IMR-90 (cell line): ENCODE measurements at regions not wholly inside any gene's neighbourhood (a gene's known extent, or its start where the extent isn't known, plus 50 kb on each side); places are given as distances from the start of the nearest gene placed in this dataset.

Experiments used
- ATAC-seq: fragments of 200-7000 bp; cut with Tn5 transposase; 2 replicates; pipeline ENCODE4 v1.9.1; 2020; ENCODE audit warnings: low read depth, mild to moderate bottlenecking, moderate library complexity
- BruUV-seq: library from RNA; stranded (reverse); fragments of 400-500 nt; replicated peaks from 2 replicates; lab custom pipeline; 2021; lab: Mats Ljungman, UMichigan
- CTCF ChIA-PET: fragments of 300-600 bp; formaldehyde crosslinking; extraction: SDS; loops from one replicate; lab custom pipeline; 2021; ENCODE audit warnings: antibody characterized with exemption; lab: Yijun Ruan, JAX
- POLR2A ChIA-PET: fragments of 300-600 bp; sonication (Branson Sonifier 250); formaldehyde crosslinking; loops from one replicate; lab custom pipeline; 2022; ENCODE audit warnings: antibody characterized with exemption; ENCODE audit not compliant: unreplicated experiment; lab: Charles Lee
- DNase-seq: peaks from one replicate; pipeline ENCODE4 v3.0.0; 2013
- H2AFZ ChIP-seq: replicated peaks from 2 replicates; pipeline ENCODE3; 2013; ENCODE audit warnings: low read length, mild to moderate bottlenecking; ENCODE audit not compliant: poor library complexity
- H2AK5ac ChIP-seq: 2 replicates; pipeline ENCODE4 v1.6.1; 2013; ENCODE audit warnings: low read depth, low read length, inconsistent platforms
- H2AK9ac ChIP-seq: replicated peaks from 2 replicates; pipeline ENCODE3; 2013; ENCODE audit warnings: mild to moderate bottlenecking, low read depth, low read length, moderate library complexity; ENCODE audit not compliant: poor library complexity
- H2BK120ac ChIP-seq: 2 replicates; pipeline ENCODE4 v1.6.1; 2013; ENCODE audit warnings: low read depth, low read length, inconsistent platforms
- H2BK15ac ChIP-seq: 3 replicates; pipeline ENCODE4 v1.6.1; 2013; ENCODE audit warnings: low read depth, low read length, inconsistent platforms
- H2BK20ac ChIP-seq: 2 replicates; pipeline ENCODE4 v1.6.1; 2013; ENCODE audit warnings: low read depth, mild to moderate bottlenecking, inconsistent platforms, low read length, moderate library complexity
- H2BK5ac ChIP-seq: 2 replicates; pipeline ENCODE4 v1.6.1; 2013; ENCODE audit warnings: mild to moderate bottlenecking, low read depth, low read length, inconsistent platforms; ENCODE audit not compliant: poor library complexity, severe bottlenecking
- H3K14ac ChIP-seq: replicated peaks from 2 replicates; pipeline ENCODE4 v1.6.1; 2013; ENCODE audit warnings: low read depth, low read length, inconsistent platforms
- H3K18ac ChIP-seq: 2 replicates; pipeline ENCODE4 v1.6.1; 2013; ENCODE audit warnings: low read depth, low read length, control low read depth
- H3K23ac ChIP-seq: 2 replicates; pipeline ENCODE4 v1.6.1; 2013; ENCODE audit warnings: low read depth, low read length, inconsistent platforms
- H3K27ac ChIP-seq: 2 replicates; pipeline ENCODE4 v1.5.1; 2013; ENCODE audit warnings: mild to moderate bottlenecking, control low read depth, low read length; ENCODE audit not compliant: insufficient read depth
- H3K27me3 ChIP-seq: 2 replicates; pipeline ENCODE4 v1.6.1; 2013; ENCODE audit warnings: low read length; ENCODE audit not compliant: control insufficient read depth, insufficient read depth
- H3K36me3 ChIP-seq: 2 replicates; pipeline ENCODE4 v1.6.1; 2013; ENCODE audit warnings: low read length, mixed read lengths; ENCODE audit not compliant: control insufficient read depth, insufficient read depth
- H3K4ac ChIP-seq: 2 replicates; pipeline ENCODE4 v1.6.1; 2013; ENCODE audit warnings: low read depth, low read length, inconsistent platforms
- H3K4me1 ChIP-seq: 2 replicates; pipeline ENCODE4 v1.6.1; 2013; ENCODE audit warnings: low read length, mixed read lengths; ENCODE audit not compliant: control insufficient read depth, insufficient read depth
- H3K4me2 ChIP-seq: 2 replicates; pipeline ENCODE4 v1.6.1; 2013; ENCODE audit warnings: low read depth, mild to moderate bottlenecking, control low read depth, low read length, moderate library complexity
- H3K4me3 ChIP-seq: 2 replicates; pipeline ENCODE4 v1.5.1; 2013; ENCODE audit warnings: low read depth, mild to moderate bottlenecking, control low read depth, low read length, moderate library complexity; ENCODE audit not compliant: insufficient read depth
- H3K56ac ChIP-seq: 2 replicates; pipeline ENCODE4 v1.6.1; 2013; ENCODE audit warnings: low read length, inconsistent platforms; ENCODE audit not compliant: insufficient read depth; ENCODE audit errors: extremely low read depth
- H3K79me1 ChIP-seq, 2 experiments: 2 replicates each; pipeline ENCODE4 v1.6.1; 2013; ENCODE audit warnings: low read length in 2 of 2, inconsistent platforms in 1 of 2, low read depth in 1 of 2
- H3K9ac ChIP-seq: 2 replicates; pipeline ENCODE4 v1.6.1; 2013; ENCODE audit warnings: low read depth, low read length, control low read depth
- H3K9me1 ChIP-seq: 2 replicates; pipeline ENCODE4 v1.6.1; 2013; ENCODE audit warnings: low read length, inconsistent platforms; ENCODE audit not compliant: insufficient read depth
- H3K9me3 ChIP-seq: 2 replicates; pipeline ENCODE4 v1.6.1; 2013; ENCODE audit warnings: low read length; ENCODE audit not compliant: control insufficient read depth, insufficient read depth
- H4K20me1 ChIP-seq: 2 replicates; pipeline ENCODE4 v1.6.1; 2013; ENCODE audit warnings: low read length, inconsistent platforms; ENCODE audit not compliant: insufficient read depth
- H4K5ac ChIP-seq: 2 replicates; pipeline ENCODE4 v1.6.1; 2013; ENCODE audit warnings: mild to moderate bottlenecking, low read depth, low read length, control low read depth
- H4K8ac ChIP-seq, 2 experiments: 2 replicates each; pipeline ENCODE4 v1.6.1; 2013; ENCODE audit warnings: low read depth in 2 of 2, low read length in 2 of 2, control low read depth in 1 of 2, inconsistent platforms in 1 of 2
- H4K91ac ChIP-seq: 2 replicates; pipeline ENCODE4 v1.6.1; 2013; ENCODE audit warnings: low read depth, low read length, inconsistent platforms; ENCODE audit not compliant: insufficient read depth
- BHLHE40 ChIP-seq: fragments of 150-350 bp; IDR thresholded peaks from 2 replicates; pipeline ENCODE4 v1.6.1; 2016; ENCODE audit warnings: mild to moderate bottlenecking, low read depth, low read length
- CEBPB ChIP-seq: IDR thresholded peaks from 2 replicates; pipeline ENCODE4 v1.6.1; 2012; ENCODE audit warnings: low read depth, low read length, improper control_type of control experiment
- CHD1 ChIP-seq: IDR thresholded peaks from 2 replicates; pipeline ENCODE4 v1.6.1; 2012; ENCODE audit warnings: low read depth, low read length, improper control_type of control experiment
- CTCF ChIP-seq: conservative IDR thresholded peaks from 2 replicates; pipeline ENCODE4 v1.5.1; 2012; ENCODE audit warnings: mild to moderate bottlenecking, low read depth, low read length, improper control_type of control experiment
- ELK1 ChIP-seq: fragments of 150-350 bp; IDR thresholded peaks from 2 replicates; pipeline ENCODE4 v1.6.1; 2016; ENCODE audit warnings: low read depth, mild to moderate bottlenecking, low read length, moderate library complexity, borderline replicate concordance
- FOS ChIP-seq: fragments of 150-350 bp; IDR thresholded peaks from 2 replicates; pipeline ENCODE4 v1.6.1; 2016; ENCODE audit warnings: low read depth, low read length
- MAFK ChIP-seq: IDR thresholded peaks from 2 replicates; pipeline ENCODE4 v1.6.1; 2012; ENCODE audit warnings: low read depth, low read length, improper control_type of control experiment
- MAZ ChIP-seq: IDR thresholded peaks from 2 replicates; pipeline ENCODE4 v1.6.1; 2012; ENCODE audit warnings: low read depth, mild to moderate bottlenecking, low read length, improper control_type of control experiment, moderate library complexity, borderline replicate concordance
- MXI1 ChIP-seq: IDR thresholded peaks from 2 replicates; pipeline ENCODE4 v1.6.1; 2012; ENCODE audit warnings: low read depth, mild to moderate bottlenecking, low read length, moderate library complexity, borderline replicate concordance
- NFE2L2 ChIP-seq: fragments of 150-350 bp; IDR thresholded peaks from 2 replicates; pipeline ENCODE4 v1.6.1; 2016; ENCODE audit warnings: low read depth, mild to moderate bottlenecking, low read length
- POLR2A ChIP-seq: IDR thresholded peaks from 2 replicates; pipeline ENCODE4 v1.6.1; 2012; ENCODE audit warnings: mild to moderate bottlenecking, low read depth, low read length
- RAD21 ChIP-seq: IDR thresholded peaks from 2 replicates; pipeline ENCODE4 v1.6.1; 2012; ENCODE audit warnings: low read length, improper control_type of control experiment
- RCOR1 ChIP-seq: IDR thresholded peaks from 2 replicates; pipeline ENCODE4 v1.6.1; 2012; ENCODE audit warnings: mild to moderate bottlenecking, low read length, improper control_type of control experiment; ENCODE audit not compliant: insufficient replicate concordance
- RFX5 ChIP-seq: IDR thresholded peaks from 2 replicates; pipeline ENCODE4 v1.8.0; 2012; ENCODE audit warnings: low read depth, mild to moderate bottlenecking, low read length, moderate library complexity
- SMC3 ChIP-seq: fragments of 150-350 bp; IDR thresholded peaks from 2 replicates; pipeline ENCODE4 v1.6.1; 2016; ENCODE audit warnings: low read depth, mild to moderate bottlenecking, antibody characterized with exemption, low read length, moderate library complexity
- USF2 ChIP-seq: fragments of 150-350 bp; IDR thresholded peaks from 2 replicates; pipeline ENCODE4 v1.6.1; 2017; ENCODE audit warnings: mild to moderate bottlenecking, antibody characterized with exemption, low read length, low read depth
- WGBS, 2 experiments: methylation state at CpG; one replicate each; pipeline versions ENCODE4 v1.1.5 to v1.1.7; 2013; ENCODE audit warnings: missing lambda C conversion rate in 2 of 2; ENCODE audit not compliant: insufficient read length in 1 of 2; ENCODE audit errors: extremely low coverage in 2 of 2; 5-methylcytosine and 5-hydroxymethylcytosine counted together
- dilution Hi-C: fragments of 300-500 bp; cut with HindIII; formaldehyde crosslinking; loops from one replicate; pipeline ENCODE4 v1.14.3; 2018; ENCODE audit warnings: low sequenced_read_pairs; ENCODE audit not compliant: unreplicated experiment
- in situ Hi-C: fragments of 300-500 bp; cut with MboI; formaldehyde crosslinking; loops from 3 replicates; pipeline ENCODE4 v1.14.3; 2019; ENCODE audit warnings: low sequenced_read_pairs, inconsistent platforms, mixed read lengths
- intact Hi-C: fragments of 100-400 bp; cut with micrococcal nuclease; formaldehyde crosslinking; loops from 2 replicates; pipeline ENCODE4 v1.10.0; 2022

- no peak overlapping the region for H3K56ac ChIP-seq
- no peak for ATAC-seq
- H4K20me1 ChIP-seq, result no peaks in the 10 kb centered on the region
- WGBS, 2 experiments, result 25% methylated on average over 2 of the region's 4 CpGs; no CpG with 5 or more reads in 1 of the 2 experiments
- H3K4me1 ChIP-seq, result no peaks in the 10 kb centered on the region
- no peak overlapping the region for H2AFZ ChIP-seq
- H3K27ac ChIP-seq, result no peak overlapping the region
- no peak overlapping the region for H2AK9ac ChIP-seq
- no peak overlapping the region for H2BK120ac ChIP-seq
- H4K91ac ChIP-seq, result no peak overlapping the region
- no peak overlapping the region for H2BK20ac ChIP-seq
- intact Hi-C loops, result no loop called here
- POLR2A ChIA-PET, result no interaction called here
- H3K14ac ChIP-seq, result no peak overlapping the region
- no peak overlapping the region for H3K4me2 ChIP-seq
- CTCF ChIA-PET, result no interaction called here
- DNase-seq, result no peak
- H3K27me3 ChIP-seq, result no peaks in the 10 kb centered on the region
- no peak overlapping the region for H3K23ac ChIP-seq
- H2BK5ac ChIP-seq, result no peak overlapping the region
- no peak overlapping the region for H3K4ac ChIP-seq
- H4K5ac ChIP-seq, result no peak overlapping the region
- in situ Hi-C loops, result no loop called here
- no peak overlapping the region for H3K9ac ChIP-seq
- H4K8ac ChIP-seq, result no peak overlapping the region
- H3K9me1 ChIP-seq, result no peaks in the 10 kb centered on the region
- no TSS peak for BruUV-seq
- no peak overlapping the region for H2AK5ac ChIP-seq
- H3K18ac ChIP-seq, result no peak overlapping the region
- peaks cover 9% of the 10 kb centered on the region; the same call in 1 of the 2 replicates for H3K9me3 ChIP-seq
- no peak overlapping the region for H3K4me3 ChIP-seq
- dilution Hi-C loops, result no loop called here
- no peaks in the 10 kb centered on the region for H3K79me1 ChIP-seq
- no peaks in the 10 kb centered on the region for H3K36me3 ChIP-seq
- TF ChIP-seq MAFK (no peak), FOS (no peak), RCOR1 (no peak), NFE2L2 (no peak), BHLHE40 (no peak), CHD1 (no peak), ELK1 (no peak), MXI1 (no peak), POLR2A (no peak), USF2 (no peak), RFX5 (no peak), MAZ (no peak), RAD21 (no peak), SMC3 (no peak), CEBPB (no peak), CTCF (no peak)
- no peak overlapping the region for H2BK15ac ChIP-seq
Observed at GRCh38 chrX:122813876-122814275, 370.2 kb upstream of the GRIA3 start.
